HepG2 (cell line): ENCODE measurements at regions not wholly inside any gene's neighbourhood (a gene's known extent, or its start where the extent isn't known, plus 50 kb on each side); places are given as distances from the start of the nearest gene placed in this dataset.

ENCODE experiments used
- IRF1 ChIP-seq: sonication (generic); formaldehyde crosslinking; IDR thresholded peaks from 2 replicates; pipeline ENCODE4 v1.4.0; 2020; ENCODE audit warnings: low read depth, mild to moderate bottlenecking, missing genetic modification reagents
- JUND ChIP-seq: sonication (generic); formaldehyde crosslinking; IDR thresholded peaks from 2 replicates; pipeline ENCODE4 v1.8.0; 2022; ENCODE audit warnings: mild to moderate bottlenecking, missing genetic modification reagents
- POLR2A ChIP-seq, 2 experiments: IDR thresholded peaks; 2 replicates each; pipeline ENCODE4 v1.6.1; 2011; ENCODE audit warnings: low read depth in 2 of 2, low read length in 2 of 2, mild to moderate bottlenecking in 1 of 2, moderate library complexity in 1 of 2; ENCODE audit not compliant: insufficient read depth in 1 of 2
- ZXDC ChIP-seq: sonication (generic); formaldehyde crosslinking; IDR thresholded peaks from 2 replicates; pipeline ENCODE4 v1.5.0; 2020; ENCODE audit warnings: mild to moderate bottlenecking, missing genetic modification reagents

- TF ChIP-seq POLR2A (IDR thresholded peaks at IDR 0.05; ENCODE audit: insufficient read depth in 1 of 2, low read depth in 2 of 2, low read length in 2 of 2) = no peak
- TF ChIP-seq ZXDC (CRISPR knock-in tag) = no peak
- TF ChIP-seq IRF1 (CRISPR knock-in tag) = no peak
- no peak for TF ChIP-seq JUND
These were observed 274.9 kb downstream of the SPRY2 start for GRCh38 chr13:80065996-80066395.
